ENCODE measurements at regions not wholly inside any gene's neighbourhood (a gene's known extent, or its start where the extent isn't known, plus 50 kb on each side); places are given as distances from the start of the nearest gene placed in this dataset.

GRCh38 chr9:86406366-86406765 lies 52.2 kb upstream of the TUT7 start:
- TF ChIP-seq EZH2 (IDR thresholded peaks at IDR 0.05; ENCODE audit: borderline replicate concordance, insufficient read depth, low read length, poor library complexity, severe bottlenecking) (no peak), MXI1 (conservative IDR thresholded peaks at IDR 0.05; ENCODE audit: poor library complexity, severe bottlenecking) (no peak), EP300 (conservative IDR thresholded peaks at IDR 0.05; ENCODE audit: poor library complexity, severe bottlenecking) (no peak), TAF1 (IDR thresholded peaks at IDR 0.05; ENCODE audit: low read depth) (no peak), RAD21 (conservative IDR thresholded peaks at IDR 0.05) (no peak), SMC3 (conservative IDR thresholded peaks at IDR 0.05; ENCODE audit: poor library complexity) (no peak), POLR2AphosphoS5 (IDR thresholded peaks at IDR 0.05) (no peak), REST (IDR thresholded peaks at IDR 0.05; ENCODE audit: borderline replicate concordance) (no peak)
- TF ChIP-seq, protein P1, sequence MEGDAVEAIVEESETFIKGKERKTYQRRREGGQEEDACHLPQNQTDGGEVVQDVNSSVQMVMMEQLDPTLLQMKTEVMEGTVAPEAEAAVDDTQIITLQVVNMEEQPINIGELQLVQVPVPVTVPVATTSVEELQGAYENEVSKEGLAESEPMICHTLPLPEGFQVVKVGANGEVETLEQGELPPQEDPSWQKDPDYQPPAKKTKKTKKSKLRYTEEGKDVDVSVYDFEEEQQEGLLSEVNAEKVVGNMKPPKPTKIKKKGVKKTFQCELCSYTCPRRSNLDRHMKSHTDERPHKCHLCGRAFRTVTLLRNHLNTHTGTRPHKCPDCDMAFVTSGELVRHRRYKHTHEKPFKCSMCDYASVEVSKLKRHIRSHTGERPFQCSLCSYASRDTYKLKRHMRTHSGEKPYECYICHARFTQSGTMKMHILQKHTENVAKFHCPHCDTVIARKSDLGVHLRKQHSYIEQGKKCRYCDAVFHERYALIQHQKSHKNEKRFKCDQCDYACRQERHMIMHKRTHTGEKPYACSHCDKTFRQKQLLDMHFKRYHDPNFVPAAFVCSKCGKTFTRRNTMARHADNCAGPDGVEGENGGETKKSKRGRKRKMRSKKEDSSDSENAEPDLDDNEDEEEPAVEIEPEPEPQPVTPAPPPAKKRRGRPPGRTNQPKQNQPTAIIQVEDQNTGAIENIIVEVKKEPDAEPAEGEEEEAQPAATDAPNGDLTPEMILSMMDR (IDR thresholded peaks at IDR 0.05; ENCODE audit: poor library complexity, severe bottlenecking) = no peak
- Histone ChIP-seq H3K4me3 (ENCODE audit: low read length) (no peak overlapping the region), H3K4me2 (ENCODE audit: low read length) (no peak overlapping the region), H3K9me2 (ENCODE audit: insufficient read depth, low read length) (no peaks in the 10 kb centered on the region), H4K20me1 (ENCODE audit: insufficient read depth) (no peaks in the 10 kb centered on the region), H3K27ac (ENCODE audit: low read length) (no peak overlapping the region), H3K27me3 (ENCODE audit: insufficient read depth, low read depth, low read length) (no peaks in the 10 kb centered on the region), H3K79me2 (replicated peaks; ENCODE audit: insufficient read depth, low read length) (no peaks in the 10 kb centered on the region), H3K9ac (ENCODE audit: low read length) (no peak overlapping the region), H2AFZ (ENCODE audit: low read depth, low read length) (no peak overlapping the region), H3F3A (ENCODE audit: insufficient read depth, low read length, poor library complexity, severe bottlenecking) (no peaks in the 10 kb centered on the region), H3K36me3 (ENCODE audit: insufficient read depth, low read length) (no peaks in the 10 kb centered on the region), H3K9me3 (ENCODE audit: low read length) (no peaks in the 10 kb centered on the region)

GRCh38 chr9:86405926-86406325 lies 51.7 kb upstream of the TUT7 start:
- H3K27ac ChIP-seq (ENCODE audit: low read length) = no peak overlapping the region
- H3F3A ChIP-seq (ENCODE audit: insufficient read depth, low read length, poor library complexity, severe bottlenecking) = no peaks in the 10 kb centered on the region
- no peaks in the 10 kb centered on the region for H3K79me2 ChIP-seq (replicated peaks; ENCODE audit: insufficient read depth, low read length)
- TF ChIP-seq MXI1 (conservative IDR thresholded peaks at IDR 0.05; ENCODE audit: poor library complexity, severe bottlenecking) (no peak), SMC3 (conservative IDR thresholded peaks at IDR 0.05; ENCODE audit: poor library complexity) (no peak), EZH2 (IDR thresholded peaks at IDR 0.05; ENCODE audit: borderline replicate concordance, insufficient read depth, low read length, poor library complexity, severe bottlenecking) (no peak), TAF1 (IDR thresholded peaks at IDR 0.05; ENCODE audit: low read depth) (no peak), REST (IDR thresholded peaks at IDR 0.05; ENCODE audit: borderline replicate concordance) (no peak), EP300 (conservative IDR thresholded peaks at IDR 0.05; ENCODE audit: poor library complexity, severe bottlenecking) (no peak), RAD21 (conservative IDR thresholded peaks at IDR 0.05) (no peak), POLR2AphosphoS5 (IDR thresholded peaks at IDR 0.05) (no peak)
- TF ChIP-seq, protein P1 (IDR thresholded peaks at IDR 0.05; ENCODE audit: poor library complexity, severe bottlenecking) = no peak
- H3K27me3 ChIP-seq (ENCODE audit: insufficient read depth, low read depth, low read length) = no peaks in the 10 kb centered on the region
- H3K9ac ChIP-seq (ENCODE audit: low read length) = no peak overlapping the region
- no peaks in the 10 kb centered on the region for H3K9me2 ChIP-seq (ENCODE audit: insufficient read depth, low read length)
- peak overlapping the region; percentile 2 for H2AFZ ChIP-seq (ENCODE audit: low read depth, low read length)
- H3K9me3 ChIP-seq (ENCODE audit: low read length) = no peaks in the 10 kb centered on the region
- H4K20me1 ChIP-seq (ENCODE audit: insufficient read depth) = no peaks in the 10 kb centered on the region
- H3K4me2 ChIP-seq (ENCODE audit: low read length) = no peak overlapping the region
- no peak overlapping the region for H3K4me3 ChIP-seq (ENCODE audit: low read length)
- H3K36me3 ChIP-seq (ENCODE audit: insufficient read depth, low read length) = no peaks in the 10 kb centered on the region

Data from neural cell (in vitro differentiated cells).